Sigmoid colon (tissue), 6 donors: ENCODE measurements at regions not wholly inside any gene's neighbourhood (a gene's known extent, or its start where the extent isn't known, plus 50 kb on each side); places are given as distances from the start of the nearest gene placed in this dataset.

Source experiments
- DNase-seq: peaks from one replicate; pipeline ENCODE4 v3.0.0-alpha.2; 2019
- H3K27ac ChIP-seq, 4 donors: fragments of 200-600 bp; sonication (generic); one replicate each; pipeline ENCODE4 v1.5.1; 2016 to 2019; ENCODE audit warnings: mild to moderate bottlenecking in 1 of 4
- H3K27me3 ChIP-seq, 3 donors: fragments of 200-600 bp; sonication (generic); one replicate each; pipeline ENCODE4 v1.5.1; 2019; ENCODE audit warnings: mild to moderate bottlenecking in 1 of 3
- H3K36me3 ChIP-seq, 4 donors: fragments of 200-600 bp; sonication (generic); one replicate each; pipeline ENCODE4 v1.5.1; 2016 to 2019
- H3K4me1 ChIP-seq, 4 donors: fragments of 200-600 bp; sonication (generic); one replicate each; pipeline ENCODE4 v1.5.1; 2017 to 2019
- H3K4me3 ChIP-seq, 4 donors: fragments of 200-600 bp; sonication (generic); one replicate each; pipeline ENCODE4 v1.5.1; 2017 to 2019; ENCODE audit warnings: mild to moderate bottlenecking in 2 of 4, moderate library complexity in 1 of 4
- H3K9me3 ChIP-seq, 4 donors: fragments of 200-600 bp in 3 of 4; sonication (generic) in 3 of 4; one replicate each; pipeline versions ENCODE4 v1.5.1 to v1.6.1; 2013 to 2019
- CTCF ChIP-seq, 4 experiments: fragments of 450-650 bp in 3 of 4; fragments of 200-600 bp in 1 of 4; IDR thresholded peaks; one replicate each; pipeline ENCODE4 v1.5.1; 2016 to 2019; ENCODE audit warnings: antibody characterized with exemption in 4 of 4, mild to moderate bottlenecking in 3 of 4, moderate library complexity in 2 of 4
- EP300 ChIP-seq, 4 donors: sonication (generic); formaldehyde crosslinking; IDR thresholded peaks; one replicate each; pipeline ENCODE4 v1.6.1; 2017; ENCODE audit warnings: antibody characterized with exemption in 4 of 4
- POLR2A ChIP-seq, 2 donors: fragments of 450-650 bp; IDR thresholded peaks; one replicate each; pipeline ENCODE4 v1.6.1; 2016; ENCODE audit warnings: antibody characterized with exemption in 2 of 2, mild to moderate bottlenecking in 2 of 2, moderate library complexity in 2 of 2
- POLR2AphosphoS5 ChIP-seq, 4 donors: sonication (generic); formaldehyde crosslinking; IDR thresholded peaks; one replicate each; pipeline ENCODE4 v1.6.1; 2017; ENCODE audit warnings: antibody characterized with exemption in 4 of 4
- WGBS, 2 donors: extraction: QIAGEN DNeasy Blood & Tissue Kit; methylation state at CpG; one replicate each; pipeline ENCODE4 v1.1.7; 2013; 5-methylcytosine and 5-hydroxymethylcytosine counted together
- intact Hi-C: fragments of 100-400 bp; cut with DNase I; formaldehyde crosslinking; loops from one replicate; pipeline ENCODE4 v1.15.1; 2023
- donor health status: healthy with polysubstance abuse.
- donor health status: healthy.

- no peak overlapping the region for H3K4me3 ChIP-seq
- 84 to 90% methylated on average over 4 of the region's 4 CpGs for whole genome bisulfite sequencing, 2 donors
- no peaks in the 10 kb centered on the region for H3K9me3 ChIP-seq
- no peaks in the 10 kb centered on the region for H3K36me3 ChIP-seq
- H3K27me3 ChIP-seq, result no peaks in the 10 kb centered on the region
- H3K4me1 ChIP-seq, result no peaks in the 10 kb centered on the region
- DNase-seq, result no peak
- no peak overlapping the region for H3K27ac ChIP-seq
- intact Hi-C loops, result no loop called here
- TF ChIP-seq EP300 (IDR thresholded peaks at IDR 0.05) (no peak), CTCF (IDR thresholded peaks at IDR 0.05) (no peak), POLR2AphosphoS5 (IDR thresholded peaks at IDR 0.05) (no peak), POLR2A (IDR thresholded peaks at IDR 0.05) (no peak)
Measured at GRCh38 chr6:122890250-122890649, 101.2 kb downstream of the SMPDL3A start.

- intact Hi-C loops, result no loop called here
- no peak overlapping the region for H3K4me3 ChIP-seq
- no peaks in the 10 kb centered on the region for H3K9me3 ChIP-seq
- H3K36me3 ChIP-seq, result no peaks in the 10 kb centered on the region
- TF ChIP-seq CTCF (IDR thresholded peaks at IDR 0.05), result no peak
- TF ChIP-seq POLR2AphosphoS5 (IDR thresholded peaks at IDR 0.05), result no peak
- TF ChIP-seq EP300 (IDR thresholded peaks at IDR 0.05), result no peak
- TF ChIP-seq POLR2A (IDR thresholded peaks at IDR 0.05), result no peak
- no peaks in the 10 kb centered on the region for H3K4me1 ChIP-seq
- DNase-seq, result no peak
- H3K27ac ChIP-seq, result no peak overlapping the region
- no peaks in the 10 kb centered on the region for H3K27me3 ChIP-seq
Measured at GRCh38 chr6:122894791-122895190, 101.2 kb upstream of the CLVS2 start.

- no peak for DNase-seq
- Histone ChIP-seq H3K36me3 (no peaks in the 10 kb centered on the region), H3K4me1 (no peaks in the 10 kb centered on the region), H3K27ac (no peak overlapping the region), H3K27me3 (no peaks in the 10 kb centered on the region), H3K4me3 (no peak overlapping the region), H3K9me3 (no peaks in the 10 kb centered on the region)
- WGBS, 2 donors, result 17 to 64% methylated on average over 2 of the region's 2 CpGs
- intact Hi-C loops, result no loop called here
- TF ChIP-seq POLR2AphosphoS5 (IDR thresholded peaks at IDR 0.05) (no peak), POLR2A (IDR thresholded peaks at IDR 0.05) (no peak), CTCF (IDR thresholded peaks at IDR 0.05) (no peak), EP300 (IDR thresholded peaks at IDR 0.05) (no peak)
Measured at GRCh38 chr6:122902326-122902725, 93.7 kb upstream of the CLVS2 start.

- H3K4me1 ChIP-seq, result no peaks in the 10 kb centered on the region
- WGBS, 2 donors, result 60 to 69% methylated on average over 2 of the region's 2 CpGs
- H3K9me3 ChIP-seq, result no peaks in the 10 kb centered on the region
- no peak overlapping the region for H3K4me3 ChIP-seq
- no peak overlapping the region for H3K27ac ChIP-seq
- TF ChIP-seq POLR2AphosphoS5 (IDR thresholded peaks at IDR 0.05), result no peak
- TF ChIP-seq CTCF (IDR thresholded peaks at IDR 0.05), result no peak
- no peak for TF ChIP-seq EP300 (IDR thresholded peaks at IDR 0.05)
- no peak for TF ChIP-seq POLR2A (IDR thresholded peaks at IDR 0.05)
- H3K36me3 ChIP-seq, result no peaks in the 10 kb centered on the region
- intact Hi-C loops, result no loop called here
- no peaks in the 10 kb centered on the region for H3K27me3 ChIP-seq
- DNase-seq, result no peak
Measured at GRCh38 chr6:122903266-122903915, 92.6 kb upstream of the CLVS2 start.

GRCh38 chr6:122904166-122904565 is 91.9 kb upstream of the CLVS2 start:
- intact Hi-C loops, result no loop called here
- H3K9me3 ChIP-seq, result no peaks in the 10 kb centered on the region
- WGBS, 2 donors, result 47 to 80% methylated on average over 5 of the region's 5 CpGs

More at GRCh38 chr6:122904166-122904565, 91.9 kb upstream of the CLVS2 start:
- Histone ChIP-seq H3K27me3 (no peaks in the 10 kb centered on the region), H3K27ac (no peak overlapping the region), H3K4me3 (no peak overlapping the region), H3K36me3 (no peaks in the 10 kb centered on the region), H3K4me1 (no peaks in the 10 kb centered on the region)
- DNase-seq, result no peak
- TF ChIP-seq POLR2AphosphoS5 (IDR thresholded peaks at IDR 0.05), result no peak
- no peak for TF ChIP-seq CTCF (IDR thresholded peaks at IDR 0.05)
- TF ChIP-seq POLR2A (IDR thresholded peaks at IDR 0.05), result no peak
- no peak for TF ChIP-seq EP300 (IDR thresholded peaks at IDR 0.05)
